GM23338 (cell line): ENCODE measurements at regions not wholly inside any gene's neighbourhood (a gene's known extent, or its start where the extent isn't known, plus 50 kb on each side); places are given as distances from the start of the nearest gene placed in this dataset.

Experiments used
- ATAC-seq: fragments of 200-7000 bp; cut with Tn5 transposase; 3 replicates; pipeline ENCODE4 v1.9.1; 2020
- DNase-seq: peaks from one replicate; pipeline ENCODE4 v3.0.0-alpha.2; 2015; ENCODE audit warnings: low spot score
- H2AFZ ChIP-seq: fragments of 200-600 bp; sonication (generic); 2 replicates; pipeline ENCODE4 v1.8.0; 2016; ENCODE audit warnings: antibody characterized with exemption, mild to moderate bottlenecking, moderate library complexity
- H3F3A ChIP-seq: fragments of 200-600 bp; sonication (generic); replicated peaks from 2 replicates; pipeline ENCODE4 v1.8.0; 2017; ENCODE audit warnings: antibody characterized with exemption, mixed run types, low read depth
- H3K27ac ChIP-seq: fragments of 200-600 bp; sonication (generic); 2 replicates; pipeline ENCODE4 v1.6.1; 2016; ENCODE audit warnings: low read depth
- H3K27me3 ChIP-seq: fragments of 200-600 bp; sonication (generic); 2 replicates; pipeline ENCODE4 v1.8.0; 2016; ENCODE audit warnings: mild to moderate bottlenecking, mixed run types, moderate library complexity; ENCODE audit not compliant: insufficient read depth
- H3K36me3 ChIP-seq: fragments of 200-600 bp; sonication (generic); 2 replicates; pipeline ENCODE4 v1.8.0; 2016; ENCODE audit warnings: mild to moderate bottlenecking; ENCODE audit not compliant: insufficient read depth
- H3K4me1 ChIP-seq: fragments of 200-600 bp; sonication (generic); 2 replicates; pipeline ENCODE4 v1.8.0; 2016; ENCODE audit warnings: mild to moderate bottlenecking, moderate library complexity; ENCODE audit not compliant: insufficient read depth
- H3K4me2 ChIP-seq: fragments of 200-600 bp; sonication (generic); 2 replicates; pipeline ENCODE4 v1.7.1; 2017; ENCODE audit warnings: mixed run types
- H3K4me3 ChIP-seq: fragments of 200-600 bp; sonication (generic); 2 replicates; pipeline ENCODE4 v1.6.1; 2016; ENCODE audit warnings: mixed run types
- H3K79me2 ChIP-seq: fragments of 200-600 bp; sonication (generic); replicated peaks from 2 replicates; pipeline ENCODE4 v1.8.0; 2017; ENCODE audit warnings: mild to moderate bottlenecking; ENCODE audit not compliant: insufficient read depth
- H3K9me2 ChIP-seq: fragments of 200-600 bp; sonication (generic); 2 replicates; pipeline ENCODE4 v1.8.0; 2017; ENCODE audit not compliant: insufficient read depth
- H4K20me1 ChIP-seq: fragments of 200-600 bp; sonication (generic); replicated peaks from 2 replicates; pipeline ENCODE4 v1.8.0; 2017; ENCODE audit warnings: mild to moderate bottlenecking; ENCODE audit not compliant: insufficient read depth
- H3K27ac Mint-ChIP-seq: 2 replicates; pipeline ENCODE4 v1.8.0; 2020; ENCODE audit warnings: inconsistent platforms, mild to moderate bottlenecking, moderate library complexity, mixed read lengths
- H3K27me3 Mint-ChIP-seq: 3 replicates; pipeline ENCODE4 v1.8.0; 2022; ENCODE audit warnings: low read depth, mild to moderate bottlenecking, moderate library complexity, mixed read lengths, inconsistent platforms; ENCODE audit not compliant: insufficient read depth, poor library complexity
- H3K36me3 Mint-ChIP-seq: 3 replicates; pipeline ENCODE4 v1.8.0; 2021; ENCODE audit warnings: low read depth, mild to moderate bottlenecking, inconsistent platforms, moderate library complexity, mixed read lengths
- H3K4me1 Mint-ChIP-seq: 3 replicates; pipeline ENCODE4 v1.8.0; 2020; ENCODE audit warnings: mild to moderate bottlenecking, inconsistent platforms, mixed read lengths
- H3K4me3 Mint-ChIP-seq: 3 replicates; pipeline ENCODE4 v1.8.0; 2021; ENCODE audit warnings: moderate library complexity, mild to moderate bottlenecking, inconsistent platforms, mixed read lengths
- H3K9me3 Mint-ChIP-seq: 3 replicates; pipeline ENCODE4 v1.8.0; 2020; ENCODE audit warnings: moderate library complexity, mild to moderate bottlenecking, inconsistent platforms, mixed read lengths
- POLR2AphosphoS5 ChIP-seq: IDR thresholded peaks from 2 replicates; pipeline ENCODE4 v1.6.1; 2016; ENCODE audit warnings: antibody characterized with exemption, low read depth
- ZNF114 ChIP-seq: fragments of 250-450 bp; sonication (Bioruptor Pico); IDR thresholded peaks from 2 replicates; pipeline ENCODE4 v1.5.0; 2020; ENCODE audit warnings: mild to moderate bottlenecking, moderate library complexity
- ZNF331 ChIP-seq: fragments of 250-450 bp; sonication (Bioruptor Pico); IDR thresholded peaks from 2 replicates; pipeline ENCODE4 v1.5.0; 2020; ENCODE audit warnings: low read depth, mild to moderate bottlenecking, moderate library complexity
- TF ChIP-seq, protein P1 (sequence below): IDR thresholded peaks from 2 replicates; pipeline ENCODE4 v1.6.1; 2016; ENCODE audit warnings: antibody characterized with exemption
- TF ChIP-seq, protein P2 (sequence below): fragments of 250-450 bp; sonication (Bioruptor Pico); IDR thresholded peaks from 2 replicates; pipeline ENCODE4 v1.5.0; 2020; ENCODE audit warnings: mild to moderate bottlenecking, moderate library complexity

GRCh38 chr14:34234258-34234657 lies 227.8 kb downstream of the SPTSSA start:
- Histone ChIP-seq H3K4me3 (no peak overlapping the region), H3K79me2 (no peaks in the 10 kb centered on the region), H2AFZ (no peak overlapping the region), H3F3A (no peaks in the 10 kb centered on the region), H3K4me2 (no peak overlapping the region), H3K27ac (no peak overlapping the region), H3K27me3 (no peaks in the 10 kb centered on the region), H3K9me2 (no peaks in the 10 kb centered on the region), H4K20me1 (no peaks in the 10 kb centered on the region), H3K36me3 (no peaks in the 10 kb centered on the region), H3K4me1 (no peaks in the 10 kb centered on the region)
- H3K4me3 Mint-ChIP-seq: no peak overlapping the region
- H3K36me3 Mint-ChIP-seq: no peaks in the 10 kb centered on the region
- no peaks in the 10 kb centered on the region for H3K9me3 Mint-ChIP-seq
- no peaks in the 10 kb centered on the region for H3K27me3 Mint-ChIP-seq
- H3K27ac Mint-ChIP-seq: no peak overlapping the region
- TF ChIP-seq, protein P1, sequence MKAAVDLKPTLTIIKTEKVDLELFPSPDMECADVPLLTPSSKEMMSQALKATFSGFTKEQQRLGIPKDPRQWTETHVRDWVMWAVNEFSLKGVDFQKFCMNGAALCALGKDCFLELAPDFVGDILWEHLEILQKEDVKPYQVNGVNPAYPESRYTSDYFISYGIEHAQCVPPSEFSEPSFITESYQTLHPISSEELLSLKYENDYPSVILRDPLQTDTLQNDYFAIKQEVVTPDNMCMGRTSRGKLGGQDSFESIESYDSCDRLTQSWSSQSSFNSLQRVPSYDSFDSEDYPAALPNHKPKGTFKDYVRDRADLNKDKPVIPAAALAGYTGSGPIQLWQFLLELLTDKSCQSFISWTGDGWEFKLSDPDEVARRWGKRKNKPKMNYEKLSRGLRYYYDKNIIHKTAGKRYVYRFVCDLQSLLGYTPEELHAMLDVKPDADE: no peak
- no peak for TF ChIP-seq POLR2AphosphoS5
- no peaks in the 10 kb centered on the region for H3K4me1 Mint-ChIP-seq
- no peak for DNase-seq
- no peak for ATAC-seq

DNA sequence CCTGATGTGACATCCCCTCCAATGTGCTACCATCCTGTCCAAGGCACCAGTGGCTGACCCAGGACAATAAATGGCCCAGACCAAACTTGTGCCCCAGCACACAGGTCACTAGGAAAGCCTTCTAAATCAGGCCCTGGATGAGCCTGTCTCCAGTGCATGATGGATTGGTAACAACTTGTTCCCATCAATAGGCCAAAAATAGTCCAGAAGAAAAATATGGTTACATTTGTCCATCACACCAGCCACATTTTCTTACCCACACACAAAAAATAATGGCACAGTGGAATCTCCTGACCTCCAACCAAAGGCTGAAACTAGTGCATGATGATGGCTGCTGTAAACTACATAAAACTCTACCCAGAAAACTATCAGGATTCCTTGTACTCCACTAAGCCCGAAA lies 228.4 kb downstream of the SPTSSA start:
- no peak overlapping the region for H3K4me2 ChIP-seq
- ATAC-seq: no peak
- no peaks in the 10 kb centered on the region for H3K4me1 Mint-ChIP-seq
- H3K27ac Mint-ChIP-seq: no peak overlapping the region
- H3K27me3 Mint-ChIP-seq: no peaks in the 10 kb centered on the region
- no peaks in the 10 kb centered on the region for H3K36me3 Mint-ChIP-seq
- no peak overlapping the region for H2AFZ ChIP-seq
- H3F3A ChIP-seq: no peaks in the 10 kb centered on the region
- H3K79me2 ChIP-seq: no peaks in the 10 kb centered on the region
- H3K9me2 ChIP-seq: no peaks in the 10 kb centered on the region
- no peak for DNase-seq
- no peak overlapping the region for H3K27ac ChIP-seq
- no peaks in the 10 kb centered on the region for H3K9me3 Mint-ChIP-seq
- no peak overlapping the region for H3K4me3 Mint-ChIP-seq
- H4K20me1 ChIP-seq: no peaks in the 10 kb centered on the region
- no peaks in the 10 kb centered on the region for H3K4me1 ChIP-seq
- no peak for TF ChIP-seq ZNF114 (CRISPR knock-in tag)
- TF ChIP-seq, protein P1: no peak
- TF ChIP-seq, protein P2, sequence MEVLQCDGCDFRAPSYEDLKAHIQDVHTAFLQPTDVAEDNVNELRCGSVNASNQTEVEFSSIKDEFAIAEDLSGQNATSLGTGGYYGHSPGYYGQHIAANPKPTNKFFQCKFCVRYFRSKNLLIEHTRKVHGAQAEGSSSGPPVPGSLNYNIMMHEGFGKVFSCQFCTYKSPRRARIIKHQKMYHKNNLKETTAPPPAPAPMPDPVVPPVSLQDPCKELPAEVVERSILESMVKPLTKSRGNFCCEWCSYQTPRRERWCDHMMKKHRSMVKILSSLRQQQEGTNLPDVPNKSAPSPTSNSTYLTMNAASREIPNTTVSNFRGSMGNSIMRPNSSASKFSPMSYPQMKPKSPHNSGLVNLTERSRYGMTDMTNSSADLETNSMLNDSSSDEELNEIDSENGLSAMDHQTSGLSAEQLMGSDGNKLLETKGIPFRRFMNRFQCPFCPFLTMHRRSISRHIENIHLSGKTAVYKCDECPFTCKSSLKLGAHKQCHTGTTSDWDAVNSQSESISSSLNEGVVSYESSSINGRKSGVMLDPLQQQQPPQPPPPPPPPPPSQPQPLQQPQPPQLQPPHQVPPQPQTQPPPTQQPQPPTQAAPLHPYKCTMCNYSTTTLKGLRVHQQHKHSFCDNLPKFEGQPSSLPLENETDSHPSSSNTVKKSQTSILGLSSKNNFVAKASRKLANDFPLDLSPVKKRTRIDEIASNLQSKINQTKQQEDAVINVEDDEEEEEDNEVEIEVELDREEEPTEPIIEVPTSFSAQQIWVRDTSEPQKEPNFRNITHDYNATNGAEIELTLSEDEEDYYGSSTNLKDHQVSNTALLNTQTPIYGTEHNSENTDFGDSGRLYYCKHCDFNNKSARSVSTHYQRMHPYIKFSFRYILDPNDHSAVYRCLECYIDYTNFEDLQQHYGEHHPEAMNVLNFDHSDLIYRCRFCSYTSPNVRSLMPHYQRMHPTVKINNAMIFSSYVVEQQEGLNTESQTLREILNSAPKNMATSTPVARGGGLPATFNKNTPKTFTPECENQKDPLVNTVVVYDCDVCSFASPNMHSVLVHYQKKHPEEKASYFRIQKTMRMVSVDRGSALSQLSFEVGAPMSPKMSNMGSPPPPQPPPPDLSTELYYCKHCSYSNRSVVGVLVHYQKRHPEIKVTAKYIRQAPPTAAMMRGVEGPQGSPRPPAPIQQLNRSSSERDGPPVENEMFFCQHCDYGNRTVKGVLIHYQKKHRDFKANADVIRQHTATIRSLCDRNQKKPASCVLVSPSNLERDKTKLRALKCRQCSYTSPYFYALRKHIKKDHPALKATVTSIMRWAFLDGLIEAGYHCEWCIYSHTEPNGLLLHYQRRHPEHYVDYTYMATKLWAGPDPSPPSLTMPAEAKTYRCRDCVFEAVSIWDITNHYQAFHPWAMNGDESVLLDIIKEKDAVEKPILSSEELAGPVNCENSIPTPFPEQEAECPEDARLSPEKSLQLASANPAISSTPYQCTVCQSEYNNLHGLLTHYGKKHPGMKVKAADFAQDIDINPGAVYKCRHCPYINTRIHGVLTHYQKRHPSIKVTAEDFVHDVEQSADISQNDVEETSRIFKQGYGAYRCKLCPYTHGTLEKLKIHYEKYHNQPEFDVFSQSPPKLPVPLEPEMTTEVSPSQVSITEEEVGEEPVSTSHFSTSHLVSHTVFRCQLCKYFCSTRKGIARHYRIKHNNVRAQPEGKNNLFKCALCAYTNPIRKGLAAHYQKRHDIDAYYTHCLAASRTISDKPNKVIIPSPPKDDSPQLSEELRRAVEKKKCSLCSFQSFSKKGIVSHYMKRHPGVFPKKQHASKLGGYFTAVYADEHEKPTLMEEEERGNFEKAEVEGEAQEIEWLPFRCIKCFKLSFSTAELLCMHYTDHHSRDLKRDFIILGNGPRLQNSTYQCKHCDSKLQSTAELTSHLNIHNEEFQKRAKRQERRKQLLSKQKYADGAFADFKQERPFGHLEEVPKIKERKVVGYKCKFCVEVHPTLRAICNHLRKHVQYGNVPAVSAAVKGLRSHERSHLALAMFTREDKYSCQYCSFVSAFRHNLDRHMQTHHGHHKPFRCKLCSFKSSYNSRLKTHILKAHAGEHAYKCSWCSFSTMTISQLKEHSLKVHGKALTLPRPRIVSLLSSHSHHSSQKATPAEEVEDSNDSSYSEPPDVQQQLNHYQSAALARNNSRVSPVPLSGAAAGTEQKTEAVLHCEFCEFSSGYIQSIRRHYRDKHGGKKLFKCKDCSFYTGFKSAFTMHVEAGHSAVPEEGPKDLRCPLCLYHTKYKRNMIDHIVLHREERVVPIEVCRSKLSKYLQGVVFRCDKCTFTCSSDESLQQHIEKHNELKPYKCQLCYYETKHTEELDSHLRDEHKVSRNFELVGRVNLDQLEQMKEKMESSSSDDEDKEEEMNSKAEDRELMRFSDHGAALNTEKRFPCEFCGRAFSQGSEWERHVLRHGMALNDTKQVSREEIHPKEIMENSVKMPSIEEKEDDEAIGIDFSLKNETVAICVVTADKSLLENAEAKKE: no peak
- TF ChIP-seq ZNF331 (CRISPR knock-in tag): no peak
- H3K27me3 ChIP-seq: no peaks in the 10 kb centered on the region
- H3K4me3 ChIP-seq: no peak overlapping the region
- H3K36me3 ChIP-seq: no peaks in the 10 kb centered on the region
